Endothelial cell of umbilical vein (primary cell): ENCODE measurements at regions not wholly inside any gene's neighbourhood (a gene's known extent, or its start where the extent isn't known, plus 50 kb on each side); places are given as distances from the start of the nearest gene placed in this dataset.

Experiments
- BruUV-seq: library from RNA; stranded (reverse); fragments of 400-500 nt; replicated peaks from 2 replicates; lab custom pipeline; 2021; lab: Mats Ljungman, UMichigan
- CTCF ChIA-PET: fragments of 300-600, 350-600 bp; sonication (Branson Sonifier 250); formaldehyde crosslinking; loops from one replicate; lab custom pipeline; 2021; ENCODE audit warnings: antibody characterized with exemption, inconsistent platforms; lab: Charles Lee
- POLR2A ChIA-PET: fragments of 300-600, 350-600 bp; sonication (Branson Sonifier 250); formaldehyde crosslinking; loops from one replicate; lab custom pipeline; 2021; ENCODE audit warnings: antibody characterized with exemption, inconsistent platforms; lab: Charles Lee
- DNase-seq: peaks from one replicate; pipeline ENCODE4 v3.0.0-alpha.2; 2011; ENCODE audit warnings: low read depth, low spot score
- FAIRE-seq: peaks from 2 replicates; lab custom pipeline; 2011; peaks lifted over from hg19 to GRCh38; lab: Jason Lieb, UNC
- H2AFZ ChIP-seq: 2 replicates; pipeline ENCODE4 v1.6.0; 2012; ENCODE audit warnings: low read depth, low read length, control low read depth, inconsistent platforms
- H3K27ac ChIP-seq: 2 replicates; pipeline ENCODE4 v1.5.1; 2011; ENCODE audit warnings: low read depth, mild to moderate bottlenecking, control low read depth, low read length, moderate library complexity; ENCODE audit not compliant: insufficient read depth
- H3K27me3 ChIP-seq, 2 experiments: 2 replicates each; pipeline versions ENCODE4 v1.6.0 to v1.6.1; 2011; ENCODE audit warnings: low read length in 2 of 2, mixed read lengths in 1 of 2; ENCODE audit not compliant: control insufficient read depth in 2 of 2, insufficient read depth in 2 of 2
- H3K36me3 ChIP-seq, 2 experiments: 2 replicates in 1 of 2; 3 replicates in 1 of 2; pipeline ENCODE4 v1.5.1; 2011; ENCODE audit warnings: low read length in 2 of 2, mild to moderate bottlenecking in 1 of 2, moderate library complexity in 1 of 2; ENCODE audit not compliant: control insufficient read depth in 2 of 2, insufficient read depth in 2 of 2; ENCODE audit errors: extremely low read depth in 1 of 2
- H3K4me1 ChIP-seq: 3 replicates; pipeline ENCODE4 v1.5.1; 2011; ENCODE audit warnings: mild to moderate bottlenecking, low read length; ENCODE audit not compliant: control insufficient read depth, insufficient read depth; ENCODE audit errors: extremely low read depth
- H3K4me2 ChIP-seq: 2 replicates; pipeline ENCODE4 v1.6.1; 2011; ENCODE audit warnings: low read length, control low read depth, mixed read lengths; ENCODE audit not compliant: insufficient read depth
- H3K4me3 ChIP-seq, 3 experiments: fragments of 200-600 bp in 1 of 3; sonication (generic), shearing (Covaris generic) in 1 of 3; replicated peaks in 1 of 3; 2 replicates each; pipeline ENCODE4 v1.5.1; 2011 to 2016; ENCODE audit warnings: control low read depth in 3 of 3, low read length in 3 of 3, mild to moderate bottlenecking in 2 of 3, inconsistent platforms in 1 of 3, low read depth in 1 of 3, moderate library complexity in 1 of 3; ENCODE audit not compliant: insufficient read depth in 1 of 3
- H3K79me2 ChIP-seq: 2 replicates; pipeline ENCODE4 v1.6.0; 2012; ENCODE audit warnings: low read length, inconsistent platforms; ENCODE audit not compliant: control insufficient read depth, insufficient read depth
- H3K9ac ChIP-seq: replicated peaks from 2 replicates; pipeline ENCODE3; 2011; ENCODE audit warnings: low read length, control low read depth; ENCODE audit not compliant: insufficient read depth; ENCODE audit errors: extremely low read depth
- H3K9me1 ChIP-seq: replicated peaks from 3 replicates; pipeline ENCODE4 v1.6.0; 2011; ENCODE audit warnings: mild to moderate bottlenecking, low read length; ENCODE audit not compliant: control insufficient read depth, insufficient read depth; ENCODE audit errors: extremely low read depth
- H3K9me3 ChIP-seq: replicated peaks from 2 replicates; pipeline ENCODE4 v1.5.1; 2012; ENCODE audit warnings: low read length, inconsistent platforms; ENCODE audit not compliant: control insufficient read depth, insufficient read depth
- H4K20me1 ChIP-seq: replicated peaks from 2 replicates; pipeline ENCODE3; 2011; ENCODE audit warnings: mild to moderate bottlenecking, low read length; ENCODE audit not compliant: control insufficient read depth, insufficient read depth; ENCODE audit errors: extremely low read depth
- CTCF ChIP-seq, 2 donors: IDR thresholded peaks; 1 replicate in 1 of 2; 2 replicates in 1 of 2; pipeline ENCODE4 v1.5.1; 2011; ENCODE audit warnings: low read length in 2 of 2, mild to moderate bottlenecking in 2 of 2, moderate library complexity in 2 of 2, control low read depth in 1 of 2, inconsistent platforms in 1 of 2, low read depth in 1 of 2; ENCODE audit not compliant: insufficient read depth in 1 of 2; ENCODE audit errors: extremely low read depth in 1 of 2
- EZH2 ChIP-seq: IDR thresholded peaks from 2 replicates; pipeline ENCODE4 v1.6.1; 2012; ENCODE audit warnings: borderline replicate concordance, low read depth, mild to moderate bottlenecking, moderate library complexity, low read length, inconsistent platforms; ENCODE audit not compliant: severe bottlenecking
- FOS ChIP-seq: IDR thresholded peaks from 2 replicates; pipeline ENCODE4 v1.6.1; 2011; ENCODE audit warnings: mild to moderate bottlenecking, low read length, moderate library complexity, borderline replicate concordance; ENCODE audit not compliant: insufficient read depth
- GATA2 ChIP-seq: IDR thresholded peaks from 2 replicates; pipeline ENCODE4 v1.7.0; 2011; ENCODE audit warnings: low read depth, mild to moderate bottlenecking, moderate library complexity, mixed read lengths, low read length; ENCODE audit not compliant: insufficient read length, insufficient read depth
- JUN ChIP-seq: IDR thresholded peaks from 2 replicates; pipeline ENCODE4 v1.6.1; 2011; ENCODE audit warnings: borderline replicate concordance, low read depth; ENCODE audit not compliant: insufficient read length, insufficient read depth
- MAX ChIP-seq: IDR thresholded peaks from 2 replicates; pipeline ENCODE4 v1.6.1; 2011; ENCODE audit not compliant: insufficient read depth, insufficient read length
- MYC ChIP-seq: IDR thresholded peaks from one replicate; pipeline ENCODE4 v1.6.1; 2011; ENCODE audit warnings: mild to moderate bottlenecking, low read depth, low read length
- POLR2A ChIP-seq: IDR thresholded peaks from 2 replicates; pipeline ENCODE4 v1.6.1; 2012; ENCODE audit warnings: low read depth, mild to moderate bottlenecking, control low read depth, low read length
- POLR2AphosphoS5 ChIP-seq: IDR thresholded peaks from 2 replicates; pipeline ENCODE4 v1.6.1; 2012; ENCODE audit warnings: low read depth, mild to moderate bottlenecking, control low read depth, low read length, moderate library complexity; ENCODE audit not compliant: insufficient read depth
- dilution Hi-C: fragments of 300-500 bp; cut with MboI; formaldehyde crosslinking; loops from one replicate; pipeline ENCODE4 v1.15.0; 2019; ENCODE audit warnings: low sequenced_read_pairs; ENCODE audit not compliant: extremely low pct_ligation_motif_present
- intact Hi-C: fragments of 100-400 bp; cut with micrococcal nuclease; formaldehyde crosslinking; loops from one replicate; pipeline ENCODE4 v1.10.0; 2022

GRCh38 chr15:70342554-70343548, 245.1 kb upstream of the TLE3 start:
- Histone ChIP-seq H3K4me3 (no peak overlapping the region), H3K9me3 (no peaks in the 10 kb centered on the region), H3K36me3 (no peaks in the 10 kb centered on the region), H3K9me1 (no peaks in the 10 kb centered on the region), H3K27ac (no peak overlapping the region), H4K20me1 (no peaks in the 10 kb centered on the region), H2AFZ (no peak overlapping the region), H3K27me3 (peaks cover 0 to 2% of the 10 kb centered on the region in 2 experiments), H3K4me1 (no peaks in the 10 kb centered on the region), H3K4me2 (no peak overlapping the region), H3K79me2 (no peaks in the 10 kb centered on the region), H3K9ac (no peak overlapping the region)
- TF ChIP-seq JUN, result no peak
- POLR2A ChIA-PET, result no interaction called here
- no TSS peak for BruUV-seq
- dilution Hi-C loops (no loop called here), intact Hi-C loops (no loop called here)
- FAIRE-seq (no peak), DNase-seq (no peak)
- CTCF ChIA-PET, result no interaction called here

GRCh38 chr15:70342141-70342540, 244.4 kb upstream of the TLE3 start:
- H3K79me2 ChIP-seq, result no peaks in the 10 kb centered on the region
- H3K4me2 ChIP-seq, result no peak overlapping the region
- ChIA-PET CTCF (no interaction called here), POLR2A (no interaction called here)
- no peaks in the 10 kb centered on the region for H3K9me3 ChIP-seq
- no peaks in the 10 kb centered on the region for H3K27me3 ChIP-seq
- dilution Hi-C loops, result no loop called here
- H4K20me1 ChIP-seq, result no peaks in the 10 kb centered on the region
- intact Hi-C loops, result no loop called here
- no peak overlapping the region for H3K27ac ChIP-seq
- no TSS peak for BruUV-seq
- no peak overlapping the region for H2AFZ ChIP-seq
- no peaks in the 10 kb centered on the region for H3K4me1 ChIP-seq
- H3K9me1 ChIP-seq, result no peaks in the 10 kb centered on the region
- no peak for FAIRE-seq
- no peak for DNase-seq
- no peak for TF ChIP-seq CTCF (IDR thresholded peaks at IDR 0.05; ENCODE audit: extremely low read depth in 1 of 2, insufficient read depth in 1 of 2, low read depth in 1 of 2, low read length in 2 of 2)
- no peak for TF ChIP-seq FOS
- no peak for TF ChIP-seq EZH2
- no peak for TF ChIP-seq MYC
- TF ChIP-seq MAX, result no peak
- no peak for TF ChIP-seq JUN
- TF ChIP-seq POLR2AphosphoS5, result no peak
- no peak for TF ChIP-seq POLR2A
- TF ChIP-seq GATA2, result no peak
- H3K9ac ChIP-seq, result no peak overlapping the region
- H3K4me3 ChIP-seq, result no peak overlapping the region
- no peaks in the 10 kb centered on the region for H3K36me3 ChIP-seq
